NCI-H748 (cell line): ENCODE measurements at regions not wholly inside any gene's neighbourhood (a gene's known extent, or its start where the extent isn't known, plus 50 kb on each side); places are given as distances from the start of the nearest gene placed in this dataset.
"Not testable (repeated sequence)": the region's sequence is repeated elsewhere in the genome, so short reads cannot be mapped to it uniquely, and the experiment has no call there.

ENCODE experiments used
- DNase-seq: peaks from one replicate; lab custom pipeline; 2025; ENCODE audit not compliant: unreplicated experiment; lab: John Stamatoyannopoulos, UW

DNA sequence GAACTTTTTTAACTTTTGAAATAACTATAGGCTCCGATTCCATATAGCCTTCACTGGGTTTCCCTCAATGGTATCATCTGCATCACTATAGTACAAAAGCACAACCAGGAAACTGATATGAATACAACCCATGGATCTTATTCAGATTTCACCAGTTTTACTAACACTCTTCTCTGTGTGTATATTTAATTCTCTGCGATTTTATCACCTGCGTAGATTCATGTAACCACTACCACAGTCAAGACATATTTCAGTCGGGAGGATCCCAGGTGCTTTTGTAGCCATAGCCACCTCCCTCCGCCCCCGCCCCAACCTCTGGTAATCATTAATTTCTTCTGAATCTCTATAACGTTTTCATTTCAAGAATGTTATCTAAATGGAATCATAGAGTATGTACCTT, 82.8 kb upstream of the C7orf33 start:
- DNase-seq, result no peak

DNA sequence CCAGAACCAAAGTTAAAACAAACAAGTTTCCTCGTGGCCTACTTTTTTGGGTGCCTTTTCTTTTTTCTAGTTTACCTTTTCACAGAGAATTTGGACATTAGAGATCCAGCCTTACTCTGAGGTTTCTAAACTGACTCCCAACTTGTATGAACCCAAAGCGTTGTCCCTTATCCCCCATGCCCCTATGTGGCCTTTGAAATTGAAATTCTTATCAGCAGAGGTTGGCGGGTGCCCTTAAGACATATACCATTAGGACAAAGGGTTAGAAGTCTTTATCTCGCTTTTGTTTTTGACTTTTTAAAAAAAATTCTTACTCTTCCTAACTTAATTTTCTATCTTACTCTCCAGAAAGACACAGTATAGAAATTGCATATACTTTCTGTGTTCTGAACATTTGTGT, 76.3 kb upstream of the C7orf33 start:
- DNase-seq, result no peak

DNA sequence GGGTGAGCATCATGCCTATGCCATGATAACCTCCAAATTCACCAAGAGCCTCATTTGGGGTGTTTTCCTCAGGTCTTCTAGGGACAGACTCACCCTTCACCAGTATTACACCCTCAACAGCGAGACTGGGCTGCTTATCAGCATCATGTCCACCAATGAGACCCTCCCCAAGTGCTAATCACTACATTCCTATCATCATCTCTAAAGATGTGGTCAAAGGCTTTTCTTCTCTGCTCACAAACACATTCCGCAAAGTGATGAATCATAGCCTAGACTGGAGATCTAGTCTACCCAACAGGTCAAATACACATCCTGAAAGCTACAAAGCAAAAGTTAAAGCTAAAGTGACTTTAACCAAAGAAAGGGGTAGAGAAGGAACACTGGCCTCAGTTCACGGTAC, 75.3 kb upstream of the C7orf33 start:
- no peak for DNase-seq

DNA sequence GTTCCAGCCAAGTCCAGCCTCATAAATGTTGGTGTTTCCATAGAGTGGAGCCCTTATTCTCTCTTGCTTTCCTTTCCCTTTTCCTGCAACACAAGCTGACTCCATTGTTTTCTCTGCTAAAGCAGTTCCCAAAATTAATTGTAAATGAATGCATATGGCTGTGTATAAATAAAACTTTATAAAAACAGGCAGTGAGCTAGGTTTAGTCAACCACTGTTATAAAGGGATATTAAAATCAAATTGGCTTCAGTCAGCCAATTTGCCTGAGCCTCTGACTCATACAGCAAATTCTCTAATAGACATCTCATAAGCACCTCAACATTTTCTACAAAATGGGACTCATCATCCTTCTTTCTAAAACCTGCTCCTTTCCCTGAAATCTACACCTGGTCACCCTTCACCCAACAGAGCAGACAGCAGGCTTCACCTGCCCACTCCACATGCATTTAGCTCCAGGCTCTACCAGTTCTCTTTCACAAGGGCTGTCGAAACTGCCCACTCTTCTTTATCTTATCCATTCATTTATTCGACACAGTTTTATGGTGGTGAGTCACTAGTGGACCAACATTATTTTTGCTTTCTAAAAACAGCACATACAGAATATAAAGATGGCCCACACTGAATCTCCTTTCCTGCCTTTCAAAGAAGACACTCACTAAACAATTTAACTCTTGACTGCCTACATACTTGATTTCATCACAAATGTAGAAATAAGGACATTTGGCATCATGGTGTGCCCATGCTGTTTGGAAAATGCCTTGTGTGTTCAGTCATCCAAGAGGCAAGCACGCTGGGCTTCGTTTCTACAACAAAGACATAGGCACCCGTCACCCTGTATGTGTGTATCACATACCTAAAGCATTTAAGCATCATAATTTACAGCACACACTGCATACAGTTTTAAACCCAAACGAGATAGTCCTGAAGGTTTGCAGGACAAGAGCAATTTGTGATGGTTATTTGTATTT, 74.6 kb upstream of the C7orf33 start:
- DNase-seq, result no peak

DNA sequence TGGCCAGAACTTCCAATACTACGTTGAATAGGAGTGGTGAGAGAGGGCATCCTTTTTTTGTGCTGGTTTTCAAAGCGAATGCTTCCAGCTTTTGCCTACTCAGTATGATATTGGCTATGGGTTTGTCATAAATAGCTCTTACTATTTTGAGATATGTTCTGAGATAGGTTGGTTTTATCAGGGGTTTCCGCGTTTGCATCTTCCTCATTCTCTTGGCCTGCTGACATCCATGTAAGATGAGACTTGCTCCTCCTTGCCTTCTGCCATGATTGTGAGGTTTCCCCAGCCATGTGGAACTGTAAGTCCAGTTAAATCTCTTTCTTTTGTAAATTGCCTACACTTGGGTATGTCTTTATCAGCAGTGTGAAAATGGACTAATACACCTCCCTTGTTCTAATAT, 71.2 kb upstream of the C7orf33 start:
- DNase-seq, result not testable (repeated sequence)

- no peak for DNase-seq
These were observed 69.3 kb upstream of the C7orf33 start for GRCh38 chr7:148521271-148521670.

DNA sequence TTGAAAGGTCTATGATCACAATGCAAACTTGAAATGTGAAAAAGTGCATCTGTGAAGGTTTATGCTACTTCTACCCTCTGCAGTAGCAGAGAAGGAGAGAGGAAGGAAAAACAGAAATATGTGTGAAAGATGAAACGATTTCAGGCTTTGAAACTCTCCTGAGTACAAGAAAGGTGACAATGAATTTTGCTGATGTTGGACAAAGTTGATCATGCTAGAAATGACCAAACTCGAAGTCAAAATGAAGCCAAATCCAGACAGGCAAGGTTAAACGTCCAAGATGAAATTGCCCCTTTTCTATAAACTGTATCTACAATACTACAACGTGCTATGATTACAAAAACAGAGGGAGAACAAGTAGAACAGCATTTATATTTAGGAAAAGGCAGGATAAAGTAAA, 67.0 kb upstream of the C7orf33 start:
- DNase-seq, result no peak

DNA sequence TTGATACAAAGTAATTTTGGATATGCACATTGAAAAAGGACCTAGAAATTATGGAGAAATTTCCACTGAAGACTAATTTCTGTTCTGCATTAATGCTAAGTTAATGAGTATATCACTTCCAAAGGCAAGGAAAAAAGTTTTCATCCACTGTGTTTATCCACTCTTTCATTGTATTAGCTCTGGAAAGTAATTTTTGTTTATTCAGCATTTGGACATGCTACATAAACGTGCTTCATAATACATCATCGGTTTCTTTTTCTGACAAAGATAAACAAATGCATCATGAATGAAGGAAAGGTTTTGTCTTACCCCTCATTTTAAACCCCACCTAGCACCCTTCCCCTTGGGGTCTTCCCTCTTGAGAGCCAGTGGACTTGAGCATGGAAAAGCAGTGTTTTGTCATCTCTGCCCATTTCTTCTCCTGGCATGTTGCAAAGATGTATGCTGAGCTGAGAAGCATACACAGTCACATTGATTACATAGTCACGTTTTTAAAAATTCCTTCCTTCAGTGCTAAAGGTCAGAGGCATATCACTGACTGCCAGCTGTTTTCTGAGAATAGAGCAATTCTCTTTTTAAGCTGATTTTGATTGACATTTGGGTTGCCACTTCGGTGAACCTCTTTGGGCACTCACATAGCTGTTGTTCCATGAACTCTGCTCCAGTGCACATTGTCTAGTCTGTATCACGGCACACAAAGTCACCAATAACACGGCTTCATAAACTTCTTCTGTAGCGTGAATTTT, 65.9 kb upstream of the C7orf33 start:
- no peak for DNase-seq

DNA sequence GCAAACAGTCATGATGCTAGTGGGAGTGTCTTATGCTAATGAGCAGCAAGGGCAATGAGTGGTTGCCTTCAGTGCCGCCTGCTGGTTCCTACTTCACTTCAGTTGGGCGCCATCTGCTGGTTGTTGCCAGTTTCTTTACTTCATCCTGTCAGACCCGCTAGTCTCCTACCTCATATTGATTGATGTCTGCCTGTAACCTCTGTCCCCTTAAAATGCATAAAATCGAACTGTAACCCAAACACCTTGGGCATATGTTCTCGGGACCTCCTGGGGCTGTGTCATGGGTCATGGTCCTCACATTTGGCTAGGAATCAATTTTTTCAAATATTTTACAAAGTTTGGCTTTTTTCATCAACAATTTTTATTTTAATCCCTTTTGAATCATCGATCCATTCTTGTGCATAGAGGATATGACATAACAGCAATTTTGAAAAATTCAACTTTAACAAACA, 62.8 kb upstream of the C7orf33 start:
- DNase-seq, result peak; percentile 88

GRCh38 chr7:148535217-148535616, 55.3 kb upstream of the C7orf33 start:
- peak; percentile 49 for DNase-seq

- no peak for DNase-seq
These were observed 53.1 kb upstream of the C7orf33 start for GRCh38 chr7:148537435-148537834.

DNA sequence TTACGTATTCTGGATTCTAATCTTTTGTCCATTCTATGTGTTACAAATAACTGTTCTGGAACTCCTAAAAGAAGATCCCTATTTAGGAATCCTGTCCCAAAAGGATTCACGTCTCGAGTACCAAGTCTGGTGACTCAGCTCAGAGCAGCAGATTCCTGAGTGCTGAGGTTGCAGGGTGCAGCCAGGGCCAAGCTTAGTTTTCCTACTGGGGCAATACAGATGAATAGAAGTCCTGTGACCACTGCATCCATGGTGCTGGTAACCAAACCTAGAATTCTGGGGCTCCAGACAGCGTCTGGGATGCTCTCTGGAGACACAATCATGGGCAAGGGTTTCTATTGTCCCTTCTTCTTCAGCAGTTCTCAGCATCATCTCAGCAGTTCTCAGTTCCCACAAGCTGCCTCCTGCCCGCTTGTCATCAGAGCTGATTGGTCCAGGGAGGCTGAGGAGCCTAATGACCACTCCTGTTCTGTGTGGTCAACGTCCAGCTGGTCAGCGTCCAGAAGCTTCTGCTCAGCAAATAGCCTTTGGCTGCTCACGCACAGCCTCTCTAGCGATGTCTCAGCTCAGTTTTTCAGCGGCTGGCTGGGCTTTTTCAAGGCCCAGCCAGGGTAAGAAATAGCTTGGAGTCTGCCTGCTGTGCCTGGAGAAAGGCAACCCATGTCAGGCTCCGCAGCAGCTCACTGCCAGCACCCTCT, 50.4 kb upstream of the C7orf33 start:
- DNase-seq, result no peak
